HG03520 (cell line): ENCODE measurements at regions not wholly inside any gene's neighbourhood (a gene's known extent, or its start where the extent isn't known, plus 50 kb on each side); places are given as distances from the start of the nearest gene placed in this dataset.

Source experiments
- ATAC-seq: cut with Tn5 transposase; IDR thresholded peaks from one replicate; pipeline ENCODE4 v1.9.1; 2021; ENCODE audit warnings: mild to moderate bottlenecking, moderate library complexity; ENCODE audit not compliant: unreplicated experiment

- ATAC-seq: no peak
Observed at GRCh38 chr7:106485919-106486318, 175.0 kb downstream of the CCDC71L start.

DNA sequence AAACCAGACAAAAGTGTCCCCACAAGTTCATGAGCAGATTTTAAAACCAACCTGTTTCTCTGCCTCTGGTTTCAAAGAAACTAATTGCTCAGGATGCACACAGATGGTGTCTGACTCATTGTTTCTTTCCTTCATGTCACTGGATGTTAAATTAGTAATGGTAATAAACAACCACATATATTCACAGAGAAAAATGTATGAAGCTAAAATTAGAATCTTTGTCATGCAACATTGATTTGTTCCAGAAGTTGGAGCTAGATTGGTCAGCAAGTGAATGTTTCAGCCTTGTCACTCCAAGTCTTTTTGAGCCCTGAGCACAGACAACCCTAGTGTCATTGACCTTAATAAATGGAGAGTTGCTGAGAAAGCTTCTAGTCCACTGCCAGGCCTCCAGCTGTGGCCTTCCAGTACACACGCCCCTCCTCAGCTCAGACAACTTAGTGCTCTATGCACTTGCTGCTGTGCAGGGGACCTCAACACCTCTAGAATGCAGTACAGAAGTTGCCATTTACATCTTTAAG lies 175.9 kb downstream of the CCDC71L start:
- ATAC-seq: no peak

- ATAC-seq: no peak
Observed at GRCh38 chr7:106484562-106484961, 176.4 kb downstream of the CCDC71L start.

DNA sequence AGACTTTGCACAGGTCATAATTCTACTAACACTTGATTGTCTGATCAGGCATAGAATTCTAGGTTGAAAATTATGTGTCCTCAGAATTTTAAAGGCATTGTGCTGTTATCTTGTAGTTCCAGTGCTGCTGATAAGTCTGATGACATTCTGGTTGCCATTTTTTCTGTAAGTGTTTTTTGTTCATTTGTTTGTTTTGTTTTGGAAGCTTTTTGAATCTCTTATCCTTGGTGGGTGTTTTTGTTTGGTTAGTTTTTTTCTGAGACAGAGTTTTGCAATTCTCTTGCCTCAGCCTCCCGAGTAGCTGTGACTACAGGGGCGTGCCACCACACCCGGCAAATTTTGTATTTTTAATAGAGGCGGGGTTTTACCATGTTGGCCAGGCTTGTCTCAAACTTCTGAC lies 178.9 kb downstream of the CCDC71L start:
- ATAC-seq: no peak

GRCh38 chr7:106480616-106481031 lies 180.3 kb downstream of the CCDC71L start:
- ATAC-seq: peak; percentile 10

DNA sequence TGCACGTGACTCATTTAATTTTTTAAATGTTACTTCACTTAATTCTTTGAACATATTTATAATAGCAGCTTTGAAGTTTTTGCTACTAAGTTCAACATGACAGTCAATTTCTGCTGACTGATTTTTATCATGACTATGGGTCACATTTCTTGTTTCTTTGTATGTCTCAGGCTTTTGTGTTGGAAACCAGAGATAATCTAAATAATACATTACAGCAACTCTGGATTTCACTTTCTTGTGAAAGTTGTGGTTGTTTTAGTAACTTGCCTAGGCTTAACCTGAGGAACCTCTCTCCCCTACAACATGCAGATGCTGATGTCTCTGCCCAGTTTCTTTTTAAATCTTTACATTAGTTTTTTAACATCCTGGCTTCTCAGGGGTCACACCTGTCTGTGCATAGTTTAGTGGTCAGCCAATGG lies 180.8 kb downstream of the CCDC71L start:
- ATAC-seq: peak; percentile 84

GRCh38 chr7:106476751-106477150 lies 184.2 kb downstream of the CCDC71L start:
- ATAC-seq: no peak

GRCh38 chr7:106472741-106473140 lies 188.0 kb upstream of the NAMPT start:
- ATAC-seq: no peak

GRCh38 chr7:106471686-106472440 lies 187.1 kb upstream of the NAMPT start:
- ATAC-seq: no peak

DNA sequence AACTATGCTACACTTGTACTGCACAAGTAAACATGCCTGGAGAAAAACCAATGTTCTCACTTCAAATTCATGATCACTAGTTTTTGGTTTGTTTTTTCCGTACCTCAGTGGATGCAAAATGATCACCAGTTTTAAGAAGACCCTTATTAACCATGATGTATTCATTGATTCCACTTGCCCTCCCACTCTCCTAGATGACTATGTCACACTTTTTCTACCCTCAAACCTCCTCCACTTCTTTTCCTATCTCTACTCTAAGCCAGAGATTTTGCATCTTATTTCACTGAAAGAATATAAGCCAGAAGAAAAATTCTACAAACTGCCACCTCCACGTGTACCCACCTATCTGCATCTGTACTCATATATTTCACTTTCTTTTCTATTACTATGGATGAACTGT lies 186.2 kb upstream of the NAMPT start:
- ATAC-seq: no peak

GRCh38 chr7:106466867-106467266 lies 182.1 kb upstream of the NAMPT start:
- no peak for ATAC-seq

- no peak for ATAC-seq
Observed at GRCh38 chr7:106465704-106466468, 181.1 kb upstream of the NAMPT start.

DNA sequence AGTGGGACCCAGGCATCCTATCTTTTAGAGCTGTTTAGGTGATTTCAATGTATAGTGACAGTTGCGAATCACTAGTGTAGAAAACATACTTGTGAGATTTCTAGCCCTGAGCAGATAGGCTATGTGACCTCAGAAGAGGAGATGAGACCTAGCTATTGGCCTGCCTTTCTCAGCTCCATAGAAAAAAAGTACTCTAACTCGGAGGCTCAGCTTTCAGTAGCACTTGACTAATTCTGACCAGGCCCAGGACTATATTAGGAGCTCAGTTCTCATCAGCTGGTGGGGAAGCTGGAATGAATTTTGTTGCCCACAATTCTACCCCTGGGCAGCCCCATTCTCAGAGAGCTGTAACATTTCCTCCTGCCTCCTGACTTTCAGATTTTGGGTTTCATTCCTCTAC lies 179.9 kb upstream of the NAMPT start:
- no peak for ATAC-seq

DNA sequence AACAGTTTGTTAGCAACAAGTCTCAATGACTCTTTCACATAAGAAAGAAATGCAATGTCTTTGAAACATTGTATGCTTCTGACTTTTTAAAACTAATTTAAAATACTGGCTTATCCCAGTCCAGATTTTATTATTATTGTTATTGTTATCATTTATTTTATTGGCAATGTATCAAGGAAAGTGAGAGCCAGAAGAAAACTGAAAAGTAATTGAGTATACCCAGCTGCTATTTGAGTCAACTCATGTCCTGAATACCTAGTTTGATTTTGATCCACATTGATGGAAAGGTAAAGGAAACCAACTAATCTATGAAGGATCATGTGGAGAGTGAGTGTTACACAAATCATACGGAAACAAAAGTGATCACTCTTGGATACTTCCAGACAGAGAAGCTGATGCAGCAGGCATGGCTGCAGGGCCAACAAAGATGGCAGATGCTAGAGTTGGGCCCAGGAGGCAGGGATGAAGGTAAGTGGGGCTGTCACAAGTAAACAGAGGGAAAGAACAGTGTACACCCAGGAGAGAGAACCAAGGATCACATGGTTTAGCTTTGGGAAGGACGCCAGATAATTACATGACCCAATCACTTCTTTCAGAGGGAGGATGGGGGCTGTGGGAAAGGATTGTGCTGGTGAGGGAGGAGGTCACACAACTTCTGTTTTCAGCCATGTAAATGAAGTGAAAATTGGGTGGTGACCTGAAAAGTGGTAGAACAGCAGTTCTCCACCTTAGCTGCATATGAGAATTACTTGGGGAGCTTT lies 179.2 kb upstream of the NAMPT start:
- no peak for ATAC-seq

DNA sequence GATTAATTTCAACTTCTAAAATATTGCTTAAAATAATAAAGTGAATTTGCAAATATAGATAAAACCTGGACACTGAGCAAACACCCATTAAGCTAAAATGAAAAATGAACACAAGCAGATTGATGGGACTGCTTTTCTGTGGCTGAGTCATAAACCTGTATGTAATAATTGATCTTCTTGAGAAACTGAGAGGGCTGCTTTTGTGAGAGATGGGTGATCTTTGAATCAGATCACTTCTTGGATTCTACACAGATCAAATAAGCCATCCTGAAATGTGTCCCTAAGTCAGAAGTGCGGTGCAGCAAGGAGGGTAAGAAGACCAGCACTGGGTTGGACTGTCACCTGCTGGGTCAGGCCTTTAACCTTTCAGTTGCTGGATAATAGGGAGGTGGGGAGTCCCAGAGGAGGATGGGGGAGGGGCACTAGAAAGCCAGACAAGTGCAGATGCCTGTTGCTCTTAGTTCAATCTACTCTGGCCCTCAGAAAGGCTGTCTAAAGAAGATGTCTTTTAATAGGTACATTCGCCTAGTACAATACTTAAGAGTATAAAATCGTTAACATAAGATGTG lies 178.2 kb upstream of the NAMPT start:
- no peak for ATAC-seq

- no peak for ATAC-seq
Observed at GRCh38 chr7:106462365-106462859, 177.6 kb upstream of the NAMPT start.

DNA sequence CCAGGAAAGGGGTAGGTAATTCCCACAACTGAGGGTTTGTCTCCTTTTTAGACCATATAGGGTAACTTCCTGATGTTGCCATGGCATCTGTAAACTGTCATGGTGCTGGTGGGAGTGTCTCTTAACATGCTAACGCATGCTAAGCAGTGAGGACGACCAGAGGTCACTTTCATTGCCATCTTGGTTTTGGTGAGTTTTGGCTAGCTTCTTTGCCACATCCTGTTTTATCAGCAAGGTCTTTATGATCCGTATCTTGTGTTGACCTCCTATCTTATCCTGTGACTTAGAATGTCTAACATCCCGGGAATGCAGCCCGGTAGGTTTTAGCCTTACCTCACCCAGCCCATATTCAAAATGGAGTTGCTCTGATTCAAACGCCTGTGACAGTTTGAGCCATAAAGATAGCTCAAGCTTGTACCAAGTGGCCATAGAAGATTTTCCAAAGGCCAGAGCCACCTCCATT lies 176.0 kb upstream of the NAMPT start:
- ATAC-seq: no peak

- no peak for ATAC-seq
Observed at GRCh38 chr7:106459397-106460072, 174.8 kb upstream of the NAMPT start.

DNA sequence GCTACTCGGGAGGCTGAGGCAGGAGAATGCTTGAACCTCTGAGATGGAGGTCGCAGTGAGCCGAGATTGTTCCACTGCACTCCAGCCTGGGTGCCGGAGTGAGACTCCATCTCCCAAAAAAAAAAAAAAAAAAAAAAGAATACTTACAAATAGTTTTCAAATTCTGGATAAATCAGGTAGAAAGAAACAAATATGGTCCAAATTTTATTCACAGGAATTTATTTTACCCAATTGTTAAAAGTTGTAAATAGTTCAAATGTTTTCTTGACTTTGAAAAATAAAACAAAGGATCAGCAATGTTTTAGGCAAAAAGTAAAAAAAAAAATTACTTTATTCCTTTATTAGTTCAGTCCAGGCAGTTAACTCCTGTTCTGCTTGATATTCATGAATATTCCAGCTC lies 172.9 kb upstream of the NAMPT start:
- ATAC-seq: no peak

DNA sequence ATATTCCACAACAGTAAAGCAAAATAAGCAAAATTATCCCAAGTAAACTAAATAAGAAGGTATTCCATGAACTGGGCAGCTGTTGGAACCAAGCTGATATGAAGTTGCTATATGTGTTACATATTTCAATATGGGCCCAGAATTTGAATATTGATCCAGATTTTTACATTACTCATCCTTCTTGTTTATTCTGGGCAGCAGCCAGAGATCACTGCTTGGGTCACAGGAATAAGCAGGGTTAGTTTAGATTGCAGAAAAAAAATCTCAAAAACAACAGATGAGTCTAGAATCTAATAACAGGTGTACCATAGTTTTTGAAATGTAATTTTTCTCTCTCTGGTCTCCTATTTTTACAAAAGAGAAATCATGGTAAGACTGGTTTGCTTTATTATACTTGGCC lies 171.5 kb upstream of the NAMPT start:
- ATAC-seq: no peak
